CD4-positive, alpha-beta T cell treated with Interleukin-6 at 100 ng/mL for 8 hours (primary cell): ENCODE measurements at regions not wholly inside any gene's neighbourhood (a gene's known extent, or its start where the extent isn't known, plus 50 kb on each side); places are given as distances from the start of the nearest gene placed in this dataset.

Experiments used
- DNase-seq: peaks from one replicate; pipeline ENCODE4 v3.0.0-alpha.2; 2020; ENCODE audit warnings: mixed read lengths, low spot score

DNA sequence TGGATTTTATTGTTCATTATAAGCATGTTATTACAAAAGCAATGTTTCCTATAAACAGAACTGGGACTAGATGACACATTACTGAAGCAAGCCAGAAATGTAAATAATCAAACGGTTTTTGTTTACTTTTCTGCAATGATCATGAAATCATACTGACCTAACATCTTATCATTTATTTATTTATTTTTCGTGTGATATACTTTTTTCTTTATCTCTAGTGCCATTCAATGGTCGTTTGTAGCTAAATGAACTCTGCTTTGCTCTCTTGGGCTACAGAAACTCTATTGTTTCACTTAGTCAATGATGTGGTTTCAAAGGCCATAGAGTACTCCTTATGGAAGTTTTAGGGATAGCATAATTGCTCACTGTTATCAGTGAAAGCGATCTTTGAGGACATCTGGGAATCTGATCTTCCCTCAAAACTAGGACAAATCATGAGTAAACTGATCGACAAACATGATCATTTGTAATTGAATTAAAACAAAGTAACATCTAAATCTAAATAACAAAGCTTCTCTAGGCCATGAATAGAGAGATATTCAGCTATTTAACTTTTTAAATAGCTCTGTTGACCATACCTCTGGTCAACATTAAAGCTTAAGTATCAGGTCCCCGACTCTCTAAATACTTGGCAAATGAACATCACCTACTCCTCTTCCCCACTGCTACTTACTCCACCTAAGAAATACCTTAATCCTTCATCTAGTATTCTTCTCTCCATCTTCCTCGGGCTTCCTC is 933.4 kb downstream of the TFAP2A start:
- DNase-seq: no peak

DNA sequence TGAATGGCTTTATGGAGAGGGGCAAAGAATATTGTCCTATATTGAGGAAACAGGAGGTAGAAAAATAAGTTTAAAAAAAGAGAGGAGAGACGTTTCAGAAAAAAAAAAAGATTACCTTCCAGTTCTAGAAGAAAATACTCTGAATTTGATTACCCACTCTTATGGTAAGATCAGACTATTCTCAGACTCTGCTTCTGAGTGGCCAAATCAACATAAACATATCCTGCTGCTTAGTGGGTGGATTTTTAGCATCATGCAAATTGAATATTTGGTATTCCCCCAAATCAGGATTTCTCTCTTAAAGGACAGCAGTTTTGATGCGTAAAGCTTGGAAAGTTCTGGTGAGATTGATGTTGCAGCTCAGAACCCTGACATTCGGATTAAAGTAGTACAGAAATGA is 946.6 kb downstream of the TFAP2A start:
- DNase-seq: no peak

DNA sequence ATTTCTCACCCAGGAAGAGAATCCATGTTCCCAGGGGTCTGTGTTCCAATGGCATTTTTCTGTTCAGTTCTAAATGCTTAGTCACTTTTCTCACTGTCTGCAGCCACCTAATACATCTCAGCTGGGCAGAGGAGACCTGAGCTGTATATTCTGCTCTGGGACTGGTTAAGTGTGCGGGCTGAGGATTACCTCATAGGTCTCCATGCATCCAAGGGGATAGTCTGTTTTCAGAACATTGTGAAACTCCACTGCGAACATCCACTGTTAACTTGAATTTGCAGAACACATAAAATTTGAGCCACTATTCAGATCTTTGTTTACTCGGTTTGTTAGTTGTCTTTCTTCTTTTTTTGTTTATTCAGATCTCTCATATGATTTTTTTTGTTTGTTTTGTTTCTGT is 947.1 kb downstream of the TFAP2A start:
- DNase-seq: no peak

DNA sequence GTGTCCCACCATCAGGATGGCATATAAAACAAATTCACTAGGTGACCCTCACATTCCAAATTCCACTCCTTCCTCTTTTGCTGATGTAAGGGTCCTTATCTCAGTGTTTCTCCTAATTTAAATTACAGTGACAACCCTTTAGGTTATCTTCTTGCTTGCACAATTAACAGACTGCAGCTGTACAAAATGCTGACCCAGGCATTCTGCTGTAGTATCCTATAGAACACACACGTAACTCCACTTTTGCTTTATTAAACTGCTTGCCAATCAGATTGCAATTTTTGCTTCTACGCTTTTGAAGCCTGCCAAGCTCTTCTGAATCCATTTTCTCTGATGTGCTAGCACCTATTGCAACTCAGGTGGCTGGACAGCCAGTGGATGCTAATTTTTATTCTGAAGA is 950.3 kb downstream of the TFAP2A start:
- DNase-seq: no peak

DNA sequence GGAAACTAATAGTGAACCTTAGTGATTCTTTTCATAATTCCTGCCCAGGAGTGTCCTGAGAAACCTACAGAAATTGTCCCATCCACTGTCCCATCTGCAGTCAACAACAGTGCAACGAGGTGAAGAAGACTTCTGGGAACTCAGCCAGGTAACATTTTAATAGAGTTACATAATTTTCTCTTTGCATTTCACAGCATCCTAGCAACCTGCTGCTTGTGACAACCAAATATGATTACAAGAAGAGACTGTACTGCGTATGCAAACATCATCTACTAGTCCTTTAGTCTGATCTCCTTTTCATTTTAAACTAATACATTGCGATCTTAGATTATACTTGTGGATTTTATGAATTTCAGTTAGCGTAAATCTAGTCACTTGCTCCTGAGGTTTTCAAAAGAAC is 951.6 kb downstream of the TFAP2A start:
- DNase-seq: no peak

DNA sequence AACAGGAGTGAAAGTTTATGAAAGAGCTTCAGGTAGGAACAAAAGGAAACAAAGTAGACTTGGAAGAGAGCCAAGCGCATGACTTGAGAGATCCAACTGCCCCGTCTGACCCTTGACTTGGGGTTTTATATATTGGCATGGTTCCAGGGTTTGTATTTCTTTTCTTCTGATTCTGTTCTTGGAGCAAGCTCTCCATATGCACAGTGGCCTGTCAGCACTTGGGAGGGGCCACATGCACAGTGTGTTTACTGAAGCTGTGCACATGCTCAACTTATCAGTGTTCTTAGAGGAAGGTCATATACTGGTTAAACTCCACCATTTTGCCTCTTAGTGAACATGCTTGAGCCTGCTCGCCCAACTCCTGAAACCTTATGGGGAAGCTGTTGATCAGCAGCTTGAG is 953.7 kb downstream of the TFAP2A start:
- DNase-seq: no peak

DNA sequence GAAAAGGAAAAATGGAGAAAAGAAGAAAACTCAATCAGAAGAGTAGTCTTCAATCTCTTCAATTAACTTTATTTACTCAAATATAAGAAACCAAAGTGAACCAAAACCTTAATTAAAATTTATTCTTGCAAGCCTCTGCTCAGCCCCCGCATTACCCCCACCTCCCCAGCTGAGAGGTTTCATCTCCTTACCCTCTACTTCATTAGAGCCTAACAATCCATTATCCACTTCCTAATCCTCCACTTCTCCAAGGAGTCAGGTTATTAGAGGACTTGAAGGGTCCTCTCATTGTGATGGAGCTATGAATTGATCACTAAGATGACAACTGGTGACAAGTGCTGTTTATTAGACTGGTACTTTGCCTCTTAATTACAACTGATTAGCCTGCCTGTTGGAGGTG is 956.5 kb downstream of the TFAP2A start:
- no peak for DNase-seq

DNA sequence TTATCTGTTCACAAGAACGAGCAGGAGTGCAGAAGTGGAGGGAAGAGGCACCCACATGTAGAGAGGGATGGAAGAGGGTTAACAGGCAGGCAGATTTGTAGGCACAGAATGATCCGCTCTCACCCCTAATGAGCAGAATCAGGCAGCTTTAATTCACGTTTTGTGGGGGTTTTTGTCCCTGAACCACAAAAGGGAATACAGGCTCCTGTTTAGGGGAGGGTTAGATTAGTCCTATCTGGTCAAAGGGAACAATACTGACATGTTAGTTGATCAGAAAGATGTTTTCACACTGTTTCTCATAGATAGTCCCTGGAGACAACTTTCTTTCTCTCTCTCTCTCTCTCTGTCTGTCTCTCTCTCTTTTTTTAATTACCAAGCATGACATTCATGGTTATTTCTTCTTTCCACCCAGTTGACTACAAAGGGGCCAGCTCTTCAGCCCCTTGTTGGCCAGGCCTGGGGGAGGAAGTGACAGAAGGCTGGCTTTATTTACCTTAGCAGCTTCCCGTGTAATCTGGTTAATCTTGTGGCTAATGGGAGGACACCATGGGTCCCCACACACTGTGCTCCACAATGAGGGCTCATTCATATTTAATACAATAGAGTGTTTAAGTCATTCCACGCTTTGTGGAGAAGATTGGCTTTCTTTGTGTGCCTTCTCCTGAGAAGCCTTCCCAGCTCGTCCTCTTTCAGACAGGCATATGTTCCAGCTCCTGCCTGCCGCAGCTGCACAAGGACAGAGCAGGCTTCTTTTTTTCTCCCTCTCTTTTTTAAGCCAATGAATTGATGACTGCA is 958.8 kb downstream of the TFAP2A start:
- DNase-seq: no peak

DNA sequence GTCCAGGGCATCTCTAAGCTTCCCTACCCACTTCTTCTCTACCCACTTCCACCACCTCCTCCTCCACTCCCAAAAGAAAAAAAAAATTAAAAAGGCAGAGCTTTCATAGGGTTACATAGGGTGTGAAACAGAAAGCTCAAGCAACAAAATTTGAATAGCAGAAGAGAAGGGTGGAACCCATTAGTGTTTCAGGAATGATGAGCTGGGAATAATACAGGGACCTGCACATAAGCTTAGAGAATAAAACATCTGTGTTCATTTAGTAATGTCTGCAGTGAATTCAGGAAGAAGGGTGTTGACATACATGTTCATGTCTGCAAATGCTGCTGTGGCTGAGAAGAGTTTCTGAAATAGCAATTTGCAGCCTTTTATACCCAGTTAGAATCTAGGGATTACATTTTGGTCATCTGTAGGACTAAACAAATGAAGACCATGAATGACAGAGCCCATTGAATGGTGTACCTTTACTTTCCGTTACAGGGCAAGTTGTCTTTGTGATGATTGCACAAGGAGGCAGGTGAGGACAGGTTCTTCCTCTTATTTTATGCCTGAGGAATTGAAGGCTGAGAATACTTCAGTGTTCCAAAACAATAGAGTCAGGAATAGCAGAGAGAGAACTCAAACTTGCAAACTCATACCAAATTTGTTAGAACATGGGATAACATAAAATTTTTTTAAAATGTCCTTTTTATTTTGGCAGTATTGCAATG is 975.1 kb downstream of the TFAP2A start:
- DNase-seq: no peak

DNA sequence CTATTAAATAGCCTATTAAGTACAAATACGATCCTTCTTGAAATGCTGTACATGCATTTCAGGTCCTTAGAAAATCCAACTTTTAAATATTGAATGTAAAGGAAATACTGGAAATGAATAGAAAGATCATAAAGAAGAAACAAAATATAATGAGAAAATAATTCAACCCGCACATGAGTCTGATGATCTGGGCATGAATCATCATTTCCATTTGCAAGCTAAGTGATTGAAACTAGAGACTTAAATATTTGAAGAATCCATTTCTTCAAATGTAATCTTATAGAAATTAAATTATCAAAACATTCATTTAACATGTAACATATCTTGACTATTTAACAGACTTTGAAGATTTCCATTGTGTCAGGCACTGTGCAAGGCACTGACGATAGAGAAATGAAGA is 977.0 kb downstream of the TFAP2A start:
- no peak for DNase-seq

DNA sequence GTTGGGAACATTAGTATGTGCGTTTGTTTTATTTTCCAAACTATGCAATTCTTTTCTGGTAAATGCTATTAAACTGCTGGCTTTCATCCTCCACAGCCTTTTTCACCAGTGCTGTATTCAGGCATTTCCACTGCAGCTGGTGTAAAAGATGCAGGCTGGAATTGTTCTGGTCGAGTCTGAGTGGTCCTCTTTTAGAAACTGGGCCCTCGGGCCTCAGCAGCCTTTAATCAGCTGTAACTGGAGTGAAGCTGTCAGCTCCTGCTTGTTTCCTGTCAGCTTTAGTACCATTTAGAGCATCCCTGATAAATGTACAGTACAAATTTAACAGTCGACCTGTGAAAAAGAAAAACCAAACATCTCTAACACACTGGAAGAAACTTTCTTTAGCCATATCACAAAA is 979.6 kb downstream of the TFAP2A start:
- DNase-seq: no peak

DNA sequence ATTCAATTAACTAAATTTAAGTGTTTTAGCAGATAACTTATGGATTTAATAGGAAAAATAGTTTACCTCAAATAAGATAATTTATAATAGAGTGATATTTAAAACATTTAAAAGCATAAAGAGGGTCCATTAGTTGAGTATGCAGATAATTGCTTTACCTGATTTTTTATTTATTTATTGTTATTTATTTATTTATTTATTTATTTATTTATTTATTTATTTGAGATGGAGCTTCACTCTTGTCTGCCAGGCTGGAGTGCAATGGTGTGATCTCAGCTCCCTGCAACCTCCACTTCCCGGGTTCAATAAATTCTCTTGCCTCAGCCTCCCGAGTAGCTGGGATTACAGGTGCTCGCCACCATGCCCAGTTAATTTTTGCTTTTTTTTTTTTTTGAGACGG is 982.9 kb downstream of the TFAP2A start:
- DNase-seq: no peak

DNA sequence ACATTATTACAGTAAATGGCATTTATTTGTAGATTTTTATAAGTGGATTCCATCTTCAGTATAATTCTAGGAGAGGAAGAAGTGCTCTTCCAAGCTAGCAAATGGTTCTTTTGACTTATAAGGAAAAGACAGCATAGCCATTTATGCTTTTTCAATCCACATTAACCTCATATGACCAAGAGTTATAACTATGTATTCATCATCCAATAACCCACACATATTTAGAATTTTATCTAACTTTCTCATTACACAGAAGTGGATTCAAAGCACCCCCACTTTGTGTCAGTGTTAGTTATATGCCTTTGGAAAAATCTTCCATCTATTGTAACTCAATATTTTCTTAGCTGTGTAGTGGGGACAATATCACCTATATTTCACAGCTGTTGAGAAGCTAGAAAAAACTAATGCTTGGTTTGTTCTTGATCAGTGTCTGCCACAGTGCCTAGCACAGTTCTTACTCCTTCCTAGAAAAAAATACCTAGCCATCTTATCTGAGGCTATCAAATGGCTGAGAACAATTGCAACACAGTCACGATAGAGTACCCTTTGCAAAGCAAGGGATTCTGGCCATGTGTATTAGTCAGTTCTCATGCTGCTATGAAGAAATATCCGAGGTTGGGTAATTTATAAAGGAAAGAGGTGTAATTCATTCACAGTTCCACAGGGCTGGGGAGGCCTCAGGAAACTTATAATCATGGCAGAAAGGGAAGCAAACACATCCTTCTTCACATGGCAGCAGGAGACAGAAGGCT is 986.3 kb downstream of the TFAP2A start:
- DNase-seq: no peak

DNA sequence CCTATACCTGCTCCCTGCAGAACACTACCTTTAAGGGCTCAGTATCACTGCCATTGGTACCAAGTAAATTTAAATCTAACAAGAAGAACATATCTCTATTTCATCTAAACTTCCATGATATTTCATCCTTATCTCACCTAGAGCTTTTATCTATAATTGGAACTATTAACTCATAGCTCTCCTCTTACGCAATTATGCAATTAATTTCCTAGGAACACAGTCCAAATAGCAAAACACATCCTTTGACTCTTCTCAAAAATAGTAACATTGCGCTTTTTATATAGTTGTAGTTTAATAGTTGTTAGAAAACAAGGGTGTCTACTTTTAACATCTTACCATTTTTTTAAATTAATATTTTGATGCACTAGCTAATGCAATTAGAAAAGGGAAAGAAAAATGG is 986.8 kb upstream of the SLC35B3 start:
- DNase-seq: no peak

DNA sequence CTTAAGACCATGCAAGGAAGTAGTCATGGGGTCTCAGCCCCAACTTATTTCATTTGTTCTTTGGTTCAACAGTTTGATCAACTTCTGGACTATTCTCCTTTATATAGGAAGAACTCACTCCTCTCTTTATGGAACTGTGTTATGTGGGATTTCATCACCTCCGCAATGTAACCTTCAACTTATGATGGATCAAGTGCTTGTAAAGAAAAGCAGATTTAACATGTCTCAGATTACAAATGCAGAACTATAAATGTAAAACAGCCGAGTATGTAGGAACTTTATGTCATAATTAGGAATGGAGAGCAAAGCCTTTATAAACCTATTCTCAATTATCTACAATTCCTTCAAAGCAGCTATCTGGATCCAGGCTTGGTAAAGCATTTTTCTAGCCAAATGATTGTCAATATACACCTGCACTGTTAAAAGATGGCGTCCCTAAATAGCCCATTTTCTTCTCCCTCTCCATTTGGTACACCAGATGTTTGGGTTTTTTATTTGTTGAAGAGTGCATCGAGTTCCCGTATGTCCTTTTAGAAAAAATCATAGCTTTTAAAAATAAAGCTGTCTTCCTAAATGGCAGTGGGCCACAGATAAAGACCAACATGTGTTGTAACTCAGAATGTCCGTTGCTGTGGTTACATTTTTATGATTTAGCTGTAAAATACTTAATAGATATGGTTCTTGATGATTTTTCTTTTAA is 985.1 kb upstream of the SLC35B3 start:
- DNase-seq: no peak

DNA sequence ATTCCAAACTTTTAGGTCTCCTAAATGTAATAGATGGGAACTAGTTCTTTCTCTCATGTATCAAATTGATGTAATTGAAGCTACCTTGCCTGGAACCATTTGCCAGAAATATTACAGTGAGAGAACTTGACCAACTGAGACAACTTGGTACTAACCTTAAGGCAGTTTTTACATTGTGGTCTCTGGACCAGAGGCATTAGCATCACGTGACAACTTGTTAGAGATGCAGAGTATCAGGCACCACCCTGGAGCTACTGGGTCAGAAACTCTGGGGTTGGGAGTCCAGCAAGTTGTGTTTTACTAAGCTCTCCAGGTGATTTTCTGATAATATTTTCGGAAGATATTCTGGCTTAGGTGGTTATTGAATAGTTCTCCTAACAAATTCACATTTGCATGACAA is 982.1 kb upstream of the SLC35B3 start:
- no peak for DNase-seq

DNA sequence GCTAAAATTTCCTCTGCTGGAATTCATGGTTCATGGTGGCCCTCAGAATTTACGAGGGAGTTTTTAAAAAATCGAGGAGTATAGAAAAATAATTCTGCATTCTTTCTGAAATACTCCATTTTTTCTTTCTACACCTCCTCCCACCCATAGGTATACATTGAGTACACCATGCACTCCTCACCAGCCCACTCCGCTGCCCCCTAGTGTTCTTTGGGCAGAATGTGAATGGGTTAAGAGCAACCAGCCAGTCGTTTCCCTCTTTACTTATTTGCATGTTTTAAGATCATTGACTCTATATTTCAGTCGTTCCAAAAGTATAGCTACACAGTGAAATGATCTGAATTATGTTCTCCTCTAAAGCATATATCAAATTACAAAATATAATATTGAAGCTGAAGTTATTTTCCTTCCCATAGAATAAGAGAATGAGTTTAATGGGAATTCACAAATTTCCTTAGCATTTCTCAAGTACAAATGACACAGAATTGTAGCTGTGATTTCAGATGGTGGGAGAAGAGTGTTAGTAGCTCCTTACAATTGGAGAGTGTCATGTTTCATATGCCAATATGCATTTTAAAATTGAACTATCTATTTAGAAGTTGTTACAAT is 977.7 kb upstream of the SLC35B3 start:
- no peak for DNase-seq

DNA sequence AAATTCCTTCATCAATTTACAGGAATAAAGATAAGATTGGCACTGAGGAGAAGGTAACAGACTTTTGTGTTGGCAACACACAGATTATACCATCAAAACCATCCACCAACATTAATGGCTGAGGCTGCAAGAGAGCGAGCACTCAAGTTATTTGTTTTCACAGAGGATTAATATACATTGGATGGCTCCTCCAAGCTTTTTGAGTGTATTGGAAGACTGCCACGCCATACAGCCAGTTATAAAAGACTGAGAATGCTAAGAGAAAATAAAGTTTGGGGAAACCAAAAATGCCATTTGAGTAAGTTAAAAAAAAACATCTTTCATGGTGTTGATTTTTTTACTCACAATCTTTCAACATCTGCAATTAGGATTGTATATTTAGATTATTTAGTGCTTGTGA is 973.8 kb upstream of the SLC35B3 start:
- no peak for DNase-seq

DNA sequence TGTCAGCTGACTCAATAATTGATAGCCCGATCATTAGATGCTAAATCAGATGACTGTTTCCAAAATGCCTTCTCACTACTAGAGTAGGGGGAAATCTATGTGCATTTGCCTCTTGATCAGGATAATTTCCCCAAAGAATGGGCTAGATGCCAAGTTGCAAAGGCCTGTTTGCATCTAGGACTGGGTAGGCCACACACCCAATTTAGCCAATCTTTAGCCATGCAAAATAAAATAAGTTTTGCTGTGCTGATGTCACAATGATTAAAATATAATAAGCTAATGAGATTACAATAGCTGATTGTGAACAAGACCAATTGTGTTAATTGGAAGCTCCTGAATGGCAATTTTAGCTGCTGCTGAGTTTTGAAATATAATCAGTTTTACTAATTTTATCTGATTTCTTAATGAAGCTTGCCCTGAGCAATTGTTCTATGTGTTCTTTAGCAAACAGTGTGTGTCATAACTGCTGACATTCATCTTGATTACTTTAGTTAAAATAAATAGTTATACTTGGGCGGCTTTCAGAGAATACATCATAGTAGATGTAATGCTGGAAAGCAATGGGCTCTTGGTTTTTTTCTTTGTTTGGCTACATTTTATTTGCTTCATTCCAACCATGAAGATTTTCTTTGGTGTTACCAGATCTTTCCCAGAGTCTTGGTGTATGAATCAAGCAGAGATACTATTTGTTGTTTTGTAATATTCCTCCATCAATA is 973.2 kb upstream of the SLC35B3 start:
- no peak for DNase-seq

DNA sequence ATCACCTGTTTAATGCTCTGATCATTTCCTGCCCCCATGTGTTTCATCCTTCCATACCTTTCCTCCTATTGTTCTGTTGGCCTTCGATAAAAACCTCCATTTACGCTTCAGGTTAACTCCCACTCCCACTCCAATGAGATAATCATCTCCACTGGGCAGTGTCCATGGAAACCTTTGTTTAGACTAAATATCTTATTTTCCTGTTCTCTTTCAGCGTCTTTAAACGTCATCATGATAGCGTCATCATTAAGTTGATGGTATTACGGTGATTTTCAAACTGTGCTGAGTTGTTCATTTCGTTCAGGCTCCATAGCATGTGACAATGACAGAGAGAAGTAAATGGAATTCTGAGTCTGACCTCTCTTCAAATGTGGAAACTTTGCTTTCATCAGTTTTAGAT is 970.5 kb upstream of the SLC35B3 start:
- no peak for DNase-seq

DNA sequence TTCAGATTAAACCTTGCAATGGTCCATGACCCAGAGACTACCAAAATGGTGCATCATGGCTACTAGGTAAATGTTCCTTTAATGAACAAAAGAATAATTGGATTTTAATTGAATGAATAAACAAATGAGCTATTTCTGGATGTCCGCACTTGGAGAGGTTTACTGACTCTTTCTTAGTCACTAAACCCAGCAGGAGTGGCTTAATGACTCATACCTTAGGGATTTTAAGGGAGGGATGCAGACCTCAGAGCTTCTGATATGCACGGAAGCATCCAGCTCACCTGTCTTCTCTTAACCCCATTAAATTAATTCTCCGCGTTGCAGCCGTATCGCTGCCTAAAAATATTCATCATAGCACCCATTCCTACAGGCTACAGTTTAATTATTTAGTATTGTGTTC is 970.0 kb upstream of the SLC35B3 start:
- no peak for DNase-seq
